CD4-positive, alpha-beta T cell treated with Interleukin-6 for 4 hours (primary cell): ENCODE measurements at regions not wholly inside any gene's neighbourhood (a gene's known extent, or its start where the extent isn't known, plus 50 kb on each side); places are given as distances from the start of the nearest gene placed in this dataset.
"Not testable (repeated sequence)": the region's sequence is repeated elsewhere in the genome, so short reads cannot be mapped to it uniquely, and the experiment has no call there.

Experiments used
- DNase-seq: peaks from one replicate; pipeline ENCODE4 v3.0.0-alpha.2; 2020; ENCODE audit warnings: mixed read lengths

- not testable (repeated sequence) for DNase-seq
Measured at GRCh38 chr1:146401281-146401825, 172.5 kb upstream of the NOTCH2NLA start.

- DNase-seq = peak; percentile 15
Measured at GRCh38 chr1:146400173-146401121, 171.6 kb upstream of the NOTCH2NLA start.

- DNase-seq = peak; percentile 14
Measured at GRCh38 chr1:146399225-146399624, 170.4 kb upstream of the NOTCH2NLA start.

- DNase-seq = not testable (repeated sequence)
Measured at GRCh38 chr1:146396801-146397200, 168.0 kb upstream of the NOTCH2NLA start.

GRCh38 chr1:146396242-146396641, 167.4 kb upstream of the NOTCH2NLA start:
- not testable (repeated sequence) for DNase-seq

GRCh38 chr1:146393796-146394195, 165.0 kb upstream of the NOTCH2NLA start:
- DNase-seq = not testable (repeated sequence)

- DNase-seq = not testable (repeated sequence)
Measured at GRCh38 chr1:146393154-146393553, 164.3 kb upstream of the NOTCH2NLA start.

GRCh38 chr1:146389178-146389577, 160.4 kb upstream of the NOTCH2NLA start:
- not testable (repeated sequence) for DNase-seq

- not testable (repeated sequence) for DNase-seq
Measured at GRCh38 chr1:146387750-146388469, 159.1 kb upstream of the NOTCH2NLA start.

- peak; percentile 34 for DNase-seq
Measured at GRCh38 chr1:146386851-146387749, 158.3 kb upstream of the NOTCH2NLA start.

GRCh38 chr1:146381196-146381595, 152.4 kb upstream of the NOTCH2NLA start:
- DNase-seq = not testable (repeated sequence)

GRCh38 chr1:146376708-146377496, 148.1 kb upstream of the NOTCH2NLA start:
- DNase-seq = peak; percentile 68

- DNase-seq = peak; percentile 75
Measured at GRCh38 chr1:146376309-146376707, 147.5 kb upstream of the NOTCH2NLA start.

GRCh38 chr1:146375108-146375507, 146.3 kb upstream of the NOTCH2NLA start:
- DNase-seq = not testable (repeated sequence)

GRCh38 chr1:146369940-146370339, 141.1 kb upstream of the NOTCH2NLA start:
- peak; percentile 55 for DNase-seq

GRCh38 chr1:146355373-146355772, 126.6 kb upstream of the NOTCH2NLA start:
- DNase-seq = not testable (repeated sequence)

GRCh38 chr1:146326863-146327262, 98.0 kb upstream of the NOTCH2NLA start:
- not testable (repeated sequence) for DNase-seq

GRCh38 chr1:146324463-146324862, 95.6 kb upstream of the NOTCH2NLA start:
- not testable (repeated sequence) for DNase-seq

- DNase-seq = not testable (repeated sequence)
Measured at GRCh38 chr1:146323302-146323701, 94.5 kb upstream of the NOTCH2NLA start.

GRCh38 chr1:146322893-146323292, 94.1 kb upstream of the NOTCH2NLA start:
- not testable (repeated sequence) for DNase-seq

GRCh38 chr1:146318715-146319114, 89.9 kb upstream of the NOTCH2NLA start:
- DNase-seq = not testable (repeated sequence)
